ENCODE measurements at regions not wholly inside any gene's neighbourhood (a gene's known extent, or its start where the extent isn't known, plus 50 kb on each side); places are given as distances from the start of the nearest gene placed in this dataset.

DNA sequence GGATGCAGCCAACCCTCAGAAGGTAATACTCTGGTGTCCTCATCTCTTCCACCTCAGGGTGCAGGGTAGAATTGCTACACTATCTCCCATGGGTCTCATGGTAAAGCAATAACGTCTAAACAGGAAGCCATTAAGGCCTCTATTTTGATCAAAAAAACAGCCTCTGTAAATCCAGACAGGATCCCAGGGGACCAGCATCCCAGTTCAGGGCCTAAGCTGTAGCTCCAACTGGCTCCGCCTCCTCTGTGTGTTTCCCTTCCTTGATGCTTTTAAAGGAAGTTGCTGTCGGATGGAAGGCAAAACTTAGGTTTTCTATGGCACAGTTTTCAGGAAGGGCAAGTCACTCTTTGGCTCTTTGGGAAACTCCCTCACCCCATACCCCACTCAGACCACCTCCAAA, 222.0 kb downstream of the MAFB start:
- in situ Hi-C loops (cut with HindIII; ENCODE audit: low sequenced_read_pairs): no loop called here
- H3K4me3 ChIP-seq (ENCODE audit: low read depth, low read length): no peak overlapping the region
- TF ChIP-seq, protein P1, sequence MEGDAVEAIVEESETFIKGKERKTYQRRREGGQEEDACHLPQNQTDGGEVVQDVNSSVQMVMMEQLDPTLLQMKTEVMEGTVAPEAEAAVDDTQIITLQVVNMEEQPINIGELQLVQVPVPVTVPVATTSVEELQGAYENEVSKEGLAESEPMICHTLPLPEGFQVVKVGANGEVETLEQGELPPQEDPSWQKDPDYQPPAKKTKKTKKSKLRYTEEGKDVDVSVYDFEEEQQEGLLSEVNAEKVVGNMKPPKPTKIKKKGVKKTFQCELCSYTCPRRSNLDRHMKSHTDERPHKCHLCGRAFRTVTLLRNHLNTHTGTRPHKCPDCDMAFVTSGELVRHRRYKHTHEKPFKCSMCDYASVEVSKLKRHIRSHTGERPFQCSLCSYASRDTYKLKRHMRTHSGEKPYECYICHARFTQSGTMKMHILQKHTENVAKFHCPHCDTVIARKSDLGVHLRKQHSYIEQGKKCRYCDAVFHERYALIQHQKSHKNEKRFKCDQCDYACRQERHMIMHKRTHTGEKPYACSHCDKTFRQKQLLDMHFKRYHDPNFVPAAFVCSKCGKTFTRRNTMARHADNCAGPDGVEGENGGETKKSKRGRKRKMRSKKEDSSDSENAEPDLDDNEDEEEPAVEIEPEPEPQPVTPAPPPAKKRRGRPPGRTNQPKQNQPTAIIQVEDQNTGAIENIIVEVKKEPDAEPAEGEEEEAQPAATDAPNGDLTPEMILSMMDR (IDR thresholded peaks at IDR 0.05; ENCODE audit: low read depth, low read length, missing control alignments): no peak
- no peak for DNase-seq (ENCODE audit: low read depth)

DNA sequence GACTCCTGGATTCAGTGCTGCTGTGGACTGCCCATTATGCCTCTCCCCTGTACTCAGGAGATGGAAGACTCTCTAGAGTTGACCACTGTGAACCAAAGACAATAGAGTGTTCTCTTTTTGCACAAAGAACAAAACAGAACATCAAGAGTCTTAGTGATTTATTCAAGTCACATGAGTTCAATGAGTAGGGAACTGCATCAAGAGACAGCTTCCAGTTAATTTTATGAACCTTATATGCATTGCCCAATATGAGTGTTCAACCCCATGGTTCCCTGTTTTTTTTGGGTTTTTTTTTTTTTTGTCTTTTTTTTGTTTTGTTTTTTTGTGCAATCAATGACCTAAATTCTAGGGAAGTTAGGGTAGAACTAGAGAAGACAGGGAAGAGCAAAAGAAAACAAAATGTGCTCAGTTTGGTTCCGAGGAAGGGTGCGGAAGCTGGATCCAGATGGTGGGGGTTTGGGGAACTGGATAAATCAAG, 224.3 kb downstream of the MAFB start:
- TF ChIP-seq, protein P1 (IDR thresholded peaks at IDR 0.05; ENCODE audit: low read depth, low read length, missing control alignments): no peak
- DNase-seq (ENCODE audit: low read depth): no peak
- in situ Hi-C loops (cut with HindIII; ENCODE audit: low sequenced_read_pairs): no loop called here
- H3K4me3 ChIP-seq (ENCODE audit: low read depth, low read length): no peak overlapping the region

DNA sequence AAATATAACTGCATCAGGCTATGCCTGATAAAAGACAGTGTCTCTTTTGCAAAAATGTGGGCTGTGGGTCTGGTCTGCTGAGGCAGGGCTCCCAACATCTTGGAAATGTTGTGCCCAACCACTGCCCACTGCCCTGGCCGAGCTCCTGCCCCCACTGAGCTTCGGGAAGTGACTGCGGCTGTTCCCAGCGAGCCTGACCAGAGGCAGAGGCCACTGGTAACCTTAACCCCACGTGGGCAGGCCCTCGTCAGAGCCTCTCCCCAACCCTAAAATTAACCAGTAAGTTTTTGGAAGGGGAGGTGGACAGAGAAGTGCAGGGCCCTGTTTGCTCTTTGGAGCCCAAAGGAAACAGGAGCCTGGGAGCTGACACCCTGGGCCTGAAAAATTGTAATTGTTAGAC, 225.9 kb downstream of the MAFB start:
- no peak overlapping the region for H3K4me3 ChIP-seq (ENCODE audit: low read depth, low read length)
- TF ChIP-seq, protein P1 (IDR thresholded peaks at IDR 0.05; ENCODE audit: low read depth, low read length, missing control alignments): no peak
- in situ Hi-C loops (cut with HindIII; ENCODE audit: low sequenced_read_pairs): no loop called here
- DNase-seq (ENCODE audit: low read depth): no peak

DNA sequence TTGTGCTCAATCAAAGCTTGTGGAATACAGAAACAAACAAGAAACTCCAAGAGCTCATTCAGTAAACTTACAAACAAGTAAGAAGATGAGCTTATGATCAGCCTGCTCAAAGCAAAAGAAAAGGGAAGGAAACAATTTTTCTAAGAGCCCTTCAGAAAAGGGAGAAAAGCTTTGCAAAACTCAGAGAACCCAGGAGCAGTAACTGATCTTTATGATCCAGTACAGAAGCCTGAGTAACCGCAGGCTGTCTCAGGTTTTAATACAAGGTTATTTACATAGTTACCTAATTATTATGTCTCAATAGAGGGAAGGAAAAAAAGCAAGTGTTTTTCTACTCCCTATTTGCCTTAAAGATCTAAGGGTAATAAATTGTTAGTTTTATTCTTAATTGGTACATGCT, 226.5 kb downstream of the MAFB start:
- TF ChIP-seq, protein P1 (IDR thresholded peaks at IDR 0.05; ENCODE audit: low read depth, low read length, missing control alignments): no peak
- H3K4me3 ChIP-seq (ENCODE audit: low read depth, low read length): no peak overlapping the region
- no peak for DNase-seq (ENCODE audit: low read depth)
- in situ Hi-C loops (cut with HindIII; ENCODE audit: low sequenced_read_pairs): no loop called here

DNA sequence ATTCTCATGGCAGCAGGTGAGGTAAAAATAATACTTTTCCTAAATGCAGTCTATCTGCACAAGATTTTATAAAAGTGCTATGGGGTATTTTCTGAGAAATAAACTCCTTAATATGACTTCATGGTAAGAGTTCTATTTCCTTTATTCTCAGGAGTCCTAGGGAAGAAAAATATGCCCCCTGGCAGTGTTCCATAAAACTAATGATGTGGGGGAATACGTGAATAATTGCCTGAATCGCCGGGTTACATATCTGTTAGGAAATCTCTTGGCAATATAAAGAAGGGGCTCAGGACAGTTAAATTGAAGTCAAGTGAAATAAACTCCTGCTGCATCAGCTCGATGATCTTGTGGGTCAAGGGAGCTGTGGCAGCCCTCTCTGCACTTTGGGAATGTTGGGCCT, 229.7 kb downstream of the MAFB start:
- H3K4me3 ChIP-seq (ENCODE audit: low read depth, low read length): no peak overlapping the region
- TF ChIP-seq, protein P1 (IDR thresholded peaks at IDR 0.05; ENCODE audit: low read depth, low read length, missing control alignments): no peak
- in situ Hi-C loops (cut with HindIII; ENCODE audit: low sequenced_read_pairs): no loop called here
- DNase-seq (ENCODE audit: low read depth): no peak

DNA sequence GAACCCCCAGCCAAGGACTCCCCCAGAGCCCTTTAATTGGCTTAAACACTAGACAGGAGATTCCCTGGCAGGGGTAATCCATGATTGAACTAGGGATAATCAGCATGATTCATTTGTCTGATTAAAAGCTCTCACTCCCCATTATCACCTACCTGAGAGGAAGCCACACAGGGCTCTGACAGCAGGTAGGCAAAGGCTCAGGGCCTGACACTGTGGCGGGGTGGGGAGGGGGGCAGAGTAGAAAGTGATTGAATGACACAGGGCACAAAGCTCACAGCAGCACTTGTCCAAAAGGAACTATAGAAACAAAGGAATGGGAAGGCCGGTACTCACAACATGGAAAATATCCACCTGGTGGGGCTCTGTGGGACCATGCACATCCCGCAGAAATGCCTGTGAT, 231.6 kb downstream of the MAFB start:
- no peak for DNase-seq (ENCODE audit: low read depth)
- in situ Hi-C loops (cut with HindIII; ENCODE audit: low sequenced_read_pairs): no loop called here
- TF ChIP-seq, protein P1 (IDR thresholded peaks at IDR 0.05; ENCODE audit: low read depth, low read length, missing control alignments): no peak
- no peak overlapping the region for H3K4me3 ChIP-seq (ENCODE audit: low read depth, low read length)

DNA sequence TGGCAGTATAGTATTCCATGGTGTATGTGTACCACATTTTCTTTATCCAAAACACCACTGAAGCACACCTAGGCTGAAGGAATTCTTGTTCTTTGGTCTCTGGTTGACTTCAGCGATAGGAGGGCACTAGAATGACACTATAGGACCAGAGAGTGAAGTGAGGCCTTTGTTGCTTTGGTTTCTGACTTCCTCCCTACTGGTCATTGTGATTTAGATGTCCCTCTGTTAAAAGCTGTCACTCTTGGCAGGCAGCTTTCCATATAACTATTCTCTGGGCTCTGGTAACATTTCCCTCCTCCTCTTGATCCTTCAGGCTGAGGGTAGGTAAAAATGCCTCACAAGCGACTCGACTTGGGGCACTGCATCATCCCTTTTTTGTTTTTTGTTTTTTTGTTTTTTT, 236.3 kb downstream of the MAFB start:
- in situ Hi-C loops (cut with HindIII; ENCODE audit: low sequenced_read_pairs): no loop called here
- no peak for DNase-seq (ENCODE audit: low read depth)

More for the DNA sequence above, 236.3 kb downstream of the MAFB start:
- TF ChIP-seq, protein P1 (IDR thresholded peaks at IDR 0.05; ENCODE audit: low read depth, low read length, missing control alignments): no peak
- no peak overlapping the region for H3K4me3 ChIP-seq (ENCODE audit: low read depth, low read length)
